SU-DHL-6 (cell line): ENCODE measurements at regions not wholly inside any gene's neighbourhood (a gene's known extent, or its start where the extent isn't known, plus 50 kb on each side); places are given as distances from the start of the nearest gene placed in this dataset.

ENCODE experiments used
- H2AFZ ChIP-seq: fragments of 200-600 bp; sonication (generic); 2 replicates; pipeline ENCODE4 v1.6.1; 2014; ENCODE audit warnings: low read depth, mild to moderate bottlenecking, moderate library complexity, mixed read lengths, antibody characterized with exemption, low read length; ENCODE audit not compliant: severe bottlenecking
- H3F3A ChIP-seq: fragments of 200-600 bp; shearing (Covaris generic); 2 replicates; pipeline ENCODE4 v1.6.0; 2016; ENCODE audit warnings: antibody characterized with exemption, mild to moderate bottlenecking; ENCODE audit not compliant: insufficient read depth
- H3K27ac ChIP-seq: fragments of 200-600 bp; sonication (generic); 2 replicates; pipeline ENCODE4 v1.5.1; 2016; ENCODE audit warnings: low read depth, mild to moderate bottlenecking, low read length, moderate library complexity, mixed read lengths
- H3K27me3 ChIP-seq: fragments of 200-600 bp; sonication (generic), shearing (Covaris generic); 2 replicates; pipeline ENCODE4 v1.6.0; 2014; ENCODE audit warnings: mild to moderate bottlenecking, low read length
- H3K36me3 ChIP-seq: fragments of 200-600 bp; sonication (generic); 2 replicates; pipeline ENCODE4 v1.6.1; 2014; ENCODE audit warnings: mild to moderate bottlenecking, low read length, mixed read lengths
- H3K4me2 ChIP-seq: fragments of 300-600, 200-600 bp; shearing (Covaris generic), sonication (generic); 2 replicates; pipeline ENCODE4 v1.6.0; 2014; ENCODE audit warnings: low read length, low read depth, mild to moderate bottlenecking; ENCODE audit not compliant: poor library complexity, severe bottlenecking
- H3K4me3 ChIP-seq: fragments of 200-600 bp; sonication (generic); 2 replicates; pipeline ENCODE4 v1.5.1; 2014; ENCODE audit warnings: antibody characterized with exemption, low read length, mild to moderate bottlenecking, mixed read lengths; ENCODE audit not compliant: insufficient read depth, poor library complexity, severe bottlenecking
- H3K79me2 ChIP-seq: fragments of 200-600 bp; sonication (generic); 2 replicates; pipeline ENCODE4 v1.6.1; 2014; ENCODE audit warnings: mild to moderate bottlenecking, low read length, moderate library complexity; ENCODE audit not compliant: insufficient read depth
- H3K9ac ChIP-seq: fragments of 200-600 bp; sonication (generic); 2 replicates; pipeline ENCODE4 v1.7.0; 2014; ENCODE audit warnings: mild to moderate bottlenecking, low read length
- H3K9me2 ChIP-seq: fragments of 200-600 bp; sonication (generic); replicated peaks from 2 replicates; pipeline ENCODE4 v1.6.1; 2014; ENCODE audit warnings: low read length; ENCODE audit not compliant: insufficient read depth
- H3K9me3 ChIP-seq: fragments of 200-600 bp; sonication (generic); 2 replicates; pipeline ENCODE4 v1.6.1; 2014; ENCODE audit warnings: low read length, mixed read lengths; ENCODE audit not compliant: insufficient read depth
- H4K20me1 ChIP-seq: fragments of 200-600 bp; sonication (generic); 2 replicates; pipeline ENCODE4 v1.6.1; 2014; ENCODE audit warnings: low read depth, mild to moderate bottlenecking, antibody characterized with exemption, low read length, moderate library complexity, mixed read lengths
- CTCF ChIP-seq: fragments of 200-600 bp; sonication (generic); IDR thresholded peaks from one replicate; pipeline ENCODE4 v1.5.1; 2017; ENCODE audit warnings: antibody characterized with exemption, mild to moderate bottlenecking, low read length, moderate library complexity; ENCODE audit not compliant: insufficient read depth, poor library complexity, severe bottlenecking
- EZH2phosphoT487 ChIP-seq: fragments of 200-600 bp; sonication (generic), shearing (Covaris generic); conservative IDR thresholded peaks from 2 replicates; pipeline ENCODE4 v1.6.1; 2018; ENCODE audit warnings: mild to moderate bottlenecking, antibody characterized with exemption, low read length, moderate library complexity, mixed read lengths

- no peak overlapping the region for H2AFZ ChIP-seq
- no peaks in the 10 kb centered on the region for H3K9me2 ChIP-seq
- H3K4me2 ChIP-seq, result no peak overlapping the region
- H3K9me3 ChIP-seq, result no peaks in the 10 kb centered on the region; the same call in 1 of the 2 replicates
- H3K27ac ChIP-seq, result no peak overlapping the region
- no peak overlapping the region for H3K9ac ChIP-seq
- no peak overlapping the region for H3K4me3 ChIP-seq
- no peaks in the 10 kb centered on the region for H3F3A ChIP-seq
- TF ChIP-seq CTCF, result no peak
- TF ChIP-seq EZH2phosphoT487, result no peak
- no peaks in the 10 kb centered on the region for H3K79me2 ChIP-seq
- H3K36me3 ChIP-seq, result no peaks in the 10 kb centered on the region
- H3K27me3 ChIP-seq, result no peaks in the 10 kb centered on the region
- H4K20me1 ChIP-seq, result no peaks in the 10 kb centered on the region
These were observed 69.4 kb upstream of the ACTBL2 start for GRCh38 chr5:57552033-57552432.

DNA sequence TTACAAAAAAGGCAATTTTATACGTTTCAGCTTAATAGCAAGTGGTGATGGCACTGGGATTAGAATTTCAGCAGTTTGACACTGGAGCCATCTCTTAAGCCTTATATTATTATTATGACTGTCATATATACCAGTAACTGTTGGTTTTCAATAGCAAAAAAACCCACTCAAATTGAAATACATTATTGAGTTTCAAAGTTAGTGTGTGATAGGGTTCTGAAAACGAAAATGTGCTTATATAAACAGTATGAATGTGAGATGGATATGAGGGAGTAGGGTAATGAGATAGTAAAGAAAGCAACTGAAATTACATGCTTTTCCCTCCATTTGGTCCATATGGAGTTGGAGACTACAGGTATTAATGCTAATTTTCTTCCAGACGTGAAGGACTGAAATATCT, 68.6 kb upstream of the ACTBL2 start:
- no peak overlapping the region for H3K4me2 ChIP-seq
- H3K79me2 ChIP-seq, result no peaks in the 10 kb centered on the region

DNA sequence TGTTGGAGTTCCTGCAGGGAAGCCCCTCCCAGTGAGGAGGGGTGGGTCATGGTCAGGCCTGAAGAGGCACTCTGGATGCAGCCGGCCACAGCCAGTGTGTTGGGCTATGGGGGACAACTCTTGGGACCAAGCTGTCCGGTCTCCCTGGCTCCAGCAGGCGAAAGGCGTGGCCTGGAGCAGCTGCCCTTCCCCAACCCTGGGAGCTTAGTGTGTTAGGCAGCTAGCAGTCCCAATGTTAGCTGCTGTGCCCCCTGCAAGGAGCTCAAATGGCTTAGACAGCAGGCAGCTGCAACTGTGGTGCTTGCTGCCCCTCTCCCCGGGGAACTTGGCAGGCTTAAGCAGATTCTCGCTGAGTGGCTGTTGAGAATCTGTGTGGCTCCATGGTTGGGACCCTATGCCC, 67.5 kb upstream of the ACTBL2 start:
- H3K9me3 ChIP-seq, result no peaks in the 10 kb centered on the region; the same call in 1 of the 2 replicates
- H3K9me2 ChIP-seq, result no peaks in the 10 kb centered on the region
- H3K36me3 ChIP-seq, result no peaks in the 10 kb centered on the region
- H3K79me2 ChIP-seq, result no peaks in the 10 kb centered on the region
- no peaks in the 10 kb centered on the region for H3K27me3 ChIP-seq
- H3K9ac ChIP-seq, result no peak overlapping the region
- no peak overlapping the region for H3K4me3 ChIP-seq
- TF ChIP-seq CTCF, result no peak
- TF ChIP-seq EZH2phosphoT487, result no peak
- no peak overlapping the region for H3K4me2 ChIP-seq
- H3K27ac ChIP-seq, result no peak overlapping the region
- H3F3A ChIP-seq, result no peaks in the 10 kb centered on the region
- no peaks in the 10 kb centered on the region for H4K20me1 ChIP-seq
- H2AFZ ChIP-seq, result no peak overlapping the region

More for the DNA sequence above, 68.6 kb upstream of the ACTBL2 start:
- H2AFZ ChIP-seq, result no peak overlapping the region
- no peak overlapping the region for H3K27ac ChIP-seq
- no peaks in the 10 kb centered on the region for H3K27me3 ChIP-seq
- H3K9me3 ChIP-seq, result no peaks in the 10 kb centered on the region; the same call in 1 of the 2 replicates
- no peaks in the 10 kb centered on the region for H3F3A ChIP-seq
- H3K9me2 ChIP-seq, result no peaks in the 10 kb centered on the region
- TF ChIP-seq EZH2phosphoT487, result no peak
- TF ChIP-seq CTCF, result no peak
- H4K20me1 ChIP-seq, result no peaks in the 10 kb centered on the region
- no peaks in the 10 kb centered on the region for H3K36me3 ChIP-seq
- no peak overlapping the region for H3K9ac ChIP-seq
- H3K4me3 ChIP-seq, result no peak overlapping the region
